T-helper 2 cell (primary cell): ENCODE measurements at regions not wholly inside any gene's neighbourhood (a gene's known extent, or its start where the extent isn't known, plus 50 kb on each side); places are given as distances from the start of the nearest gene placed in this dataset.

ENCODE experiments used
- DNase-seq, 5 experiments: peaks; one replicate each; pipeline versions ENCODE4 v3.0.0 to v3.0.0-alpha.2; 2012 to 2022

- no peak for DNase-seq
Measured at GRCh38 chr6:105790635-105791034, 295.5 kb upstream of the PRDM1 start.

- no peak for DNase-seq
Measured at GRCh38 chr6:105789935-105790334, 296.2 kb upstream of the PRDM1 start.

GRCh38 chr6:105787747-105788146, 298.4 kb upstream of the PRDM1 start:
- no peak for DNase-seq

- DNase-seq = peak in 1 of 5 experiments; percentile 95
Measured at GRCh38 chr6:105786890-105787655, 299.1 kb upstream of the PRDM1 start.

GRCh38 chr6:105786449-105786848, 299.7 kb upstream of the PRDM1 start:
- DNase-seq = no peak

- DNase-seq = peak in 1 of 5 experiments; percentile 77
Measured at GRCh38 chr6:105785066-105785811, 300.9 kb upstream of the PRDM1 start.

GRCh38 chr6:105784179-105784578, 302.0 kb upstream of the PRDM1 start:
- no peak for DNase-seq

GRCh38 chr6:105783333-105783935, 302.7 kb upstream of the PRDM1 start:
- DNase-seq = no peak

GRCh38 chr6:105781915-105782314, 304.2 kb upstream of the PRDM1 start:
- DNase-seq = peak in 1 of 5 experiments; percentile 67

GRCh38 chr6:105781248-105781647, 304.9 kb upstream of the PRDM1 start:
- peak in 2 of 5 experiments; percentile 55 to 63 for DNase-seq

GRCh38 chr6:105780146-105780860, 305.8 kb upstream of the PRDM1 start:
- no peak for DNase-seq

GRCh38 chr6:105779110-105779509, 307.0 kb upstream of the PRDM1 start:
- no peak for DNase-seq

- no peak for DNase-seq
Measured at GRCh38 chr6:105775095-105775494, 311.0 kb upstream of the PRDM1 start.

GRCh38 chr6:105774247-105774646, 311.9 kb upstream of the PRDM1 start:
- no peak for DNase-seq

GRCh38 chr6:105771313-105771970, 314.7 kb upstream of the PRDM1 start:
- no peak for DNase-seq

GRCh38 chr6:105769987-105770386, 316.1 kb upstream of the PRDM1 start:
- no peak for DNase-seq

- DNase-seq = no peak
Measured at GRCh38 chr6:105769197-105769596, 316.9 kb upstream of the PRDM1 start.

- no peak for DNase-seq
Measured at GRCh38 chr6:105767541-105767940, 318.6 kb upstream of the PRDM1 start.

GRCh38 chr6:105765239-105765638, 320.9 kb upstream of the PRDM1 start:
- DNase-seq = no peak

GRCh38 chr6:105764315-105764714, 321.8 kb upstream of the PRDM1 start:
- no peak for DNase-seq

GRCh38 chr6:105763866-105764265, 322.3 kb upstream of the PRDM1 start:
- no peak for DNase-seq

- DNase-seq = no peak
Measured at GRCh38 chr6:105760746-105761145, 325.4 kb upstream of the PRDM1 start.
